ENCODE measurements at regions not wholly inside any gene's neighbourhood (a gene's known extent, or its start where the extent isn't known, plus 50 kb on each side); places are given as distances from the start of the nearest gene placed in this dataset.
"Not testable (repeated sequence)": the region's sequence is repeated elsewhere in the genome, so short reads cannot be mapped to it uniquely, and the experiment has no call there.

- no peak for DNase-seq
Measured at GRCh38 chr1:96222701-96223100, 498.9 kb upstream of the PTBP2 start.

- not testable (repeated sequence) for DNase-seq
Measured at GRCh38 chr1:96224229-96224628, 497.4 kb upstream of the PTBP2 start.

DNA sequence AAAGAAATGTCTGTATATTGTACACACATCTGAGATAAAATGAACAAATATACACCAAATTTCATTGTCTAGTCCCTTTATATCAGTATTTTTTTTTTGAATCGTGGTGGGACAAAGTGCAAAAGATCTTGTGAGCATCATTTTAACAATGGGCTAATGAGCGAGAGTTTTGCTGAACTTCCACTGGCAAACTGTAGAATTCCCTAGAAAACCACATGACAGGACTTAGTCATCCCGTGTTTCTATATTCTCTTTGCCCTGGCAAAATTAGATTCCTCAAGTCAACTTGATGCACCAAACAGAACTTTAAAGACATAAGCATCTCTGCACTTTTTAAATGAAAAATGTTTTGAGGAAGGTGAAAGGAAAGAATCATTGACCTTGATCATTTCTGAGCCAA is 488.2 kb upstream of the PTBP2 start:
- DNase-seq, result no peak

GRCh38 chr1:96234299-96234698 is 487.3 kb upstream of the PTBP2 start:
- peak; percentile 97 for DNase-seq

GRCh38 chr1:96236156-96236739 is 485.3 kb upstream of the PTBP2 start:
- DNase-seq, result peak; percentile 58

- DNase-seq, result no peak
Measured at GRCh38 chr1:96238426-96238825, 483.2 kb upstream of the PTBP2 start.

DNA sequence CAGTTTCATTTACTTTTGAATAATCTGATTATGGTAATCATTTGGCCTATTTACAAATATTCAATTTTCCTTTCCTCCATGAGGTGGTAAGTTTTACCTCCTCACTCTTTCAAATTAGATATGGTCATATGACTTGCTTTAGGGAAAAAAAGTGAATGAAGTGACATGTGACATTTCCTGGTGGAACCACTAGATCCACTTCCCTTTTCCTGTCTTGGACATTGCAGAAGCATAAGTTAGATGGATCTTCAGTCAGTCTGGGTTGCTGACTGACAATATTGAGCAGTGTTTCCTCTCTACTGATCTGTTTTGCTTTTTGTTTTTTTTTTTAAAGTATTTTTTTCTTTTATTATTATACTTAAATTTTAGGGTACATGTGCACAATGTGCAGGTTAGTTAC is 481.1 kb upstream of the PTBP2 start:
- no peak for DNase-seq

- DNase-seq, result no peak
Measured at GRCh38 chr1:96253246-96254035, 468.1 kb upstream of the PTBP2 start.

DNA sequence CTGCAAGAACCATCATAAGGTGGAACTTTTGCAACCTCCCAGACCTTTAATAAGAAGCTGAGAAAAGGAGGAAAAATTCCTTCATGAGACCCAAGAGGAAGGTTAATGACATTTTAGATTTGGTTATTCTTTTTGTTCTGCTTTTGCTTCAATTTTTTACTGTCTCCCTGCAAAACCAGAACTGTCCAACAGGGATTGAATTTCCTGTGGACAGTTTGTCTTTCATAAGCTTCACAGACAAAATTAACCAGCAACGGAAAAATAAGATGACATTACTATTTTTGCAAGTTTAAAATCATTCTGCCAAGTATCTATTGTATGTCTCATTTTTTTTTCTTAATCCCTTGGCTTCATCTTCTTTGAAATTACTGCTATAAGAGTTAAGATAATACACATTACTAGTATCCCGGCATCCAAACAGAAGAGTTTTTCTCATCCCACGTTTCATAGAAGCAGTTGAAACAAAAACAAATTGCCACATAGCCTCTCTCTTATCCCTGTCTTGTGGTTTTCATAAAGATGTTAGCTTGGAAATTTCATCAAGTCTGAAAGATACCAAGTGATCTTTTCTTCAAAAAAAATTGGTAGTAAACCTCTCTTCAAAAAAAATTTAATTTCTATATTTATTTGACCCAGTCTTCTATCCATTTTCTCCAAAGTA is 465.3 kb upstream of the PTBP2 start:
- DNase-seq, result no peak

GRCh38 chr1:96259399-96259798 is 462.2 kb upstream of the PTBP2 start:
- no peak for DNase-seq

- no peak for DNase-seq
Measured at GRCh38 chr1:96281491-96281890, 440.1 kb upstream of the PTBP2 start.

- no peak for DNase-seq
Measured at GRCh38 chr1:96290033-96290432, 431.6 kb upstream of the PTBP2 start.

- DNase-seq, result no peak
Measured at GRCh38 chr1:96290801-96291200, 430.8 kb upstream of the PTBP2 start.

GRCh38 chr1:96291468-96291867 is 430.1 kb upstream of the PTBP2 start:
- DNase-seq, result no peak

- DNase-seq, result no peak
Measured at GRCh38 chr1:96292141-96292540, 429.4 kb upstream of the PTBP2 start.

- DNase-seq, result no peak
Measured at GRCh38 chr1:96296991-96297390, 424.6 kb upstream of the PTBP2 start.

DNA sequence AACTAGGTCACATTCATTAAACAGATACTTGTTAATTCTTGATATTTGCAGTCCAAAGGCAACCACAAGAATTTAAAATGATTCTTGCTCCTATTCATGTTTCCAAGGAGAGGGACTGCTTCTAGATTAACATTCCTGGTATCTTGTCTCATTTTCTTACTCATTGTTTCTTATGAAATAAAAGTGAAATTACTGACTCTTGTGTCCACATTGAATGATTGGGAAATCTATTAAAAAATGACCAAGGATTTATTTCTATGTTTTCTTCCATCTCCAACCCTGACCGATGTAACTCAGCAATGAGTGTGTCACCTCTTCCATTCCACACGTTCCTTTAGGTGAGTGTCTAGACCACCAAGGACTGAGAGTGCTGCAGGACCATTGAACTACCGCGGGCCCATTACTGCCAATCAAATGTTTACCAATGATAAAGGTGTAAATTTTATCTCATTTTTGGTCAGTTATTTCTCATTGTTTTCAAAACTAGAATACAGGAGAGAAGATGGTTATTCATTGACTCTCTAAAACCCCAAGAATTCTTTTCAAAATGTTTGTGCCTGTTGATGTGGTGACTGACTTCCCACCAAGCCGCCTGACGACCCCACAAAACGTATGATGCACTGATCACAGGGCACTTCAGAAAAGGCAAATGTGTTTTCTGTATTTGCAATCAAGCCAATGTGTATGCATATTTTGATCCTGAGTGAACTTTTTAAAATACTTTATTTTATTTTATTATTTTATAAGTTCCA is 414.6 kb upstream of the PTBP2 start:
- DNase-seq, result no peak

GRCh38 chr1:96308314-96308713 is 413.3 kb upstream of the PTBP2 start:
- peak; percentile 1 for DNase-seq

DNA sequence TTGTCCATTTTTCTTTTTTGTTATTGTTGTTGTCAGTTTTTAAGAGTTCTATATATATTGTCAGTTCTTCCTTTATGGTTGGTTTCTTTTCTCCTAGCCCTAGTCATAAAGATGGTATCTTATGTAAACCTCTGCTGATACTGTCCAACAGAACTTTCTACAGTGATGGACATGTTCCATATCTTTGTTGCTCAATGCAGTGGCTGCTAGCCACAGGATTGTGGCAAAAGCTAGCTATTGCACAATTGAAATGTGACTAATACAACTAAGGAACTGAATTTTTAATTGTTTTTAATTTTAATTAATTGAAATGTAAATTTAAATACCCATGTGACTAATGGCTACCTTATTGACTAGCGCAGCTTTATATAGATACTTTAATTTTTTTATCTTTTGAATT is 411.8 kb upstream of the PTBP2 start:
- no peak for DNase-seq

GRCh38 chr1:96313216-96313615 is 408.4 kb upstream of the PTBP2 start:
- DNase-seq, result no peak

DNA sequence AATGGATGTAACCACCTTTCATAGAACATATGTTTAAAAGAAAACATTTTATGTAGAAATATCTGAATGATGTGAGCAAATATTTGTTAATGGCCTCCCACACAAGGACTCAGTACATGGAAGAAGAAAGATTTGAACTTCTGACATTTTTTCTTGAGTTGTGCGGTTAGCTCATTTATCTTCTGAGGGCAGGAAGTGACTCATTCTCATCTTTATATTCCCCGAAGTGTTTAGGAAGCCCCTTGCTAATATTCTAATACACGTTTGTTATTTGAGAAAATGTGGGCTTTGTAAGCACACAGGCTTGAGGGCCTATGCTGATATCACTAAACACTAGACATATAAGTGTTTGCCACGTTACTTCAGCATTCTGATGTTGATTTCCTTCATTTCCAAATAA is 392.5 kb upstream of the PTBP2 start:
- DNase-seq, result no peak

DNA sequence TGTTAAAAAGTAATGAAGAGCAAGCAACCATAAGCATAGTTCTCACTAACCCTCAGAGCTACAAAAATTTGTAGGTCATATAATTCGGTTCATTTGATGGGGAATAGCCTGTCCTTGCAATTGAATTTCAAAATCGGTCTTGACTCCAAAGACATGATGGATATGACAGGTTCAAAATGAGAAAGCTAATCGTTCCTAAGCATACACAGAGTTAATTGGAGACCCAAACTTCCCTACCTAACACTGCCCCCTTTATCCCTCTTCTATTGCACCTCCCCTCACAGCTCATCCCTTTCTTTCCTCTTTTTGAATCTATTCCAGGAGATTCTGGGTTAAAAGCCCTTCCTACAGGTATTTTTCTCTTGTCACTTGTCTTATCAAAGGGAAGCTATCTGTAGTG is 390.0 kb upstream of the PTBP2 start:
- DNase-seq, result no peak

DNA sequence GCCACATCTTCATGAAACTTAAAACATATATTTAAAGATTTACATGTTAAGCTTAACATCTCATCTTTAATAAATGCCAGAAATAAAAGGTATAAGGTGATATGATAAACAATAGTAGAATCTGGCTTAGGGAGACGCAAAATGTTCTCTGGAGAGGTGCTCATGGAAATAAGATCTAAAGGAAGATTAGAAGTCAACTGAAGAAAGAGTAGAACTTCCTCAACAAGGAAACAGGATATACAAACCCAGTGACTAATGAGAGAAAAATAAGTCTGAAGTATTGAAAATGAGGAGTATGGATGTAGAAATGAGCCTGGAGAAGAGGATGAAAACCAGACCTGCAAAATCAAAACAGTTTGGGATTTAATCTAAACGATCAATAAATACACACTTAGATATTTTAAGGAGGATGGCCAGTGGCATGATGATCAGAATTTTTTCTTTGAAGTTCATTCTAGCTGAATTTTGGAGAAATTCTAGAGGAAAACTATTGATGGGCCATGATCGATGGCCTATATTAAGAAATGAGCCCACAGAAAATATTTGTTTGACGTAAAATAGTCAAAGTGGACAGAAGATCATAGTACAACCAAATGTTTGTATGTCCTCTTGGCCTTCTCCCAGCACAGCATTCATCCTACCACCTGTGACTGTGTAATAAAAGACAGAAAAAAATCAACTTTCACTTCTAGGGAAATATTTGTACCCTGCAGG is 387.9 kb upstream of the PTBP2 start:
- DNase-seq, result no peak
